GM12878 (cell line): ENCODE measurements at regions not wholly inside any gene's neighbourhood (a gene's known extent, or its start where the extent isn't known, plus 50 kb on each side); places are given as distances from the start of the nearest gene placed in this dataset.

Experiments used
- ATAC-seq: fragments of 200-7000 bp; cut with Tn5 transposase; 3 replicates; pipeline ENCODE4 v1.9.1; 2020; ENCODE audit warnings: mild to moderate bottlenecking, moderate library complexity
- BruUV-seq: library from RNA; stranded (reverse); fragments of 400-500 nt; replicated peaks from 2 replicates; lab custom pipeline; 2021; lab: Mats Ljungman, UMichigan
- CTCF ChIA-PET: fragments of 300-600 bp; sonication (Branson Sonifier 250); formaldehyde crosslinking; extraction: SDS; loops from one replicate; lab custom pipeline; 2021; ENCODE audit warnings: inconsistent platforms; lab: Yijun Ruan, JAX
- POLR2A ChIA-PET: fragments of 350-600 bp; formaldehyde crosslinking; extraction: SDS; loops from one replicate; lab custom pipeline; 2021; ENCODE audit warnings: inconsistent platforms; lab: Charles Lee
- RAD21 ChIA-PET: fragments of 300-600 bp; sonication (Branson Sonifier 250); formaldehyde crosslinking; loops from one replicate; lab custom pipeline; 2023; ENCODE audit warnings: antibody characterized with exemption; ENCODE audit not compliant: unreplicated experiment; lab: Charles Lee
- SMC1A ChIA-PET: fragments of 300-600 bp; sonication (Branson Sonifier 250); formaldehyde crosslinking; loops from one replicate; lab custom pipeline; 2023; ENCODE audit not compliant: unreplicated experiment, uncharacterized antibody; lab: Charles Lee
- DNase-seq: peaks from one replicate; pipeline ENCODE4 v3.0.0-alpha.2; 2011; ENCODE audit warnings: low read depth, low spot score
- FAIRE-seq: peaks from 3 replicates; lab custom pipeline; 2011; peaks lifted over from hg19 to GRCh38; lab: Jason Lieb, UNC
- H2AFZ ChIP-seq: 2 replicates; pipeline ENCODE4 v1.6.0; 2011; ENCODE audit warnings: low read depth, low read length, control low read depth; ENCODE audit not compliant: control insufficient read depth
- H3K27ac ChIP-seq: 2 replicates; pipeline ENCODE4 v1.5.1; 2011; ENCODE audit warnings: control low read depth; ENCODE audit not compliant: control insufficient read depth, insufficient read depth
- H3K27me3 ChIP-seq, 2 experiments: replicated peaks in 1 of 2; 2 replicates each; pipeline versions ENCODE4 v1.6.0 to v1.6.1; 2011; ENCODE audit warnings: low read length in 1 of 2; ENCODE audit not compliant: control insufficient read depth in 2 of 2, insufficient read depth in 2 of 2
- H3K36me3 ChIP-seq, 2 experiments: 2 replicates each; pipeline ENCODE4 v1.5.1; 2011; ENCODE audit warnings: low read length in 1 of 2; ENCODE audit not compliant: control insufficient read depth in 2 of 2, insufficient read depth in 2 of 2
- H3K4me1 ChIP-seq: 2 replicates; pipeline ENCODE4 v1.6.1; 2011; ENCODE audit warnings: mild to moderate bottlenecking, low read length, moderate library complexity, mixed read lengths; ENCODE audit not compliant: control insufficient read depth, insufficient read depth
- H3K4me2 ChIP-seq: 2 replicates; pipeline ENCODE4 v1.6.0; 2011; ENCODE audit warnings: control low read depth; ENCODE audit not compliant: control insufficient read depth, insufficient read depth
- H3K4me3 ChIP-seq: fragments of 200-600 bp; sonication (generic); 2 replicates; pipeline ENCODE4 v1.5.1; 2016
- H3K79me2 ChIP-seq: 2 replicates; pipeline ENCODE4 v1.6.0; 2011; ENCODE audit warnings: low read length; ENCODE audit not compliant: control insufficient read depth, insufficient read depth
- H3K9ac ChIP-seq: 2 replicates; pipeline ENCODE4 v1.8.0; 2011; ENCODE audit warnings: low read length, control low read depth, mixed read lengths; ENCODE audit not compliant: control insufficient read depth, insufficient read depth
- H3K9me3 ChIP-seq: replicated peaks from 3 replicates; pipeline ENCODE4 v1.5.1; 2011; ENCODE audit warnings: mild to moderate bottlenecking, low read length; ENCODE audit not compliant: control insufficient read depth, insufficient read depth
- H4K20me1 ChIP-seq: 2 replicates; pipeline ENCODE4 v1.6.0; 2011; ENCODE audit not compliant: control insufficient read depth, insufficient read depth
- BCL11A ChIP-seq: IDR thresholded peaks from 2 replicates; pipeline ENCODE4 v1.6.1; 2011; ENCODE audit warnings: low read depth, low read length
- GABPA ChIP-seq: IDR thresholded peaks from 2 replicates; pipeline ENCODE4 v1.6.1; 2014; ENCODE audit warnings: antibody characterized with exemption, low read depth, mild to moderate bottlenecking, inconsistent platforms
- JUNB ChIP-seq: IDR thresholded peaks from 2 replicates; pipeline ENCODE4 v1.6.1; 2016; ENCODE audit warnings: antibody characterized with exemption, mild to moderate bottlenecking
- JUND ChIP-seq: IDR thresholded peaks from 2 replicates; pipeline ENCODE4 v1.6.1; 2012; ENCODE audit warnings: low read depth, mild to moderate bottlenecking, low read length, improper control_type of control experiment, moderate library complexity
- MXI1 ChIP-seq: fragments of 150-350 bp; IDR thresholded peaks from 2 replicates; pipeline ENCODE4 v1.6.1; 2011; ENCODE audit warnings: low read depth, mild to moderate bottlenecking, inconsistent platforms, low read length, improper control_type of control experiment
- NBN ChIP-seq: fragments of 450-650 bp; IDR thresholded peaks from 2 replicates; pipeline ENCODE4 v1.6.1; 2016
- NFIC ChIP-seq: IDR thresholded peaks from 2 replicates; pipeline ENCODE4 v1.6.1; 2012; ENCODE audit warnings: low read depth, mild to moderate bottlenecking, inconsistent platforms, low read length, moderate library complexity
- RAD51 ChIP-seq: fragments of 450-650 bp; IDR thresholded peaks from 2 replicates; pipeline ENCODE4 v1.6.1; 2016; ENCODE audit warnings: moderate library complexity, mild to moderate bottlenecking, inconsistent platforms
- RB1 ChIP-seq: fragments of 450-650 bp; formaldehyde crosslinking; IDR thresholded peaks from 2 replicates; pipeline ENCODE4 v1.6.1; 2017; ENCODE audit warnings: mild to moderate bottlenecking, borderline replicate concordance
- SIX5 ChIP-seq: IDR thresholded peaks from 2 replicates; pipeline ENCODE4 v1.6.1; 2011; ENCODE audit warnings: mild to moderate bottlenecking, low read depth, low read length, moderate library complexity; ENCODE audit not compliant: severe bottlenecking
- USF1 ChIP-seq: IDR thresholded peaks from 2 replicates; pipeline ENCODE4 v1.6.1; 2011; ENCODE audit warnings: borderline replicate concordance, low read depth, mild to moderate bottlenecking, moderate library complexity, mixed read lengths, low read length; ENCODE audit not compliant: insufficient read depth; ENCODE audit errors: extremely low read length
- ZBTB4 ChIP-seq: fragments of 450-650 bp; formaldehyde crosslinking; IDR thresholded peaks from 2 replicates; pipeline ENCODE4 v1.4.0; 2022; ENCODE audit warnings: mild to moderate bottlenecking, moderate library complexity
- ZSCAN29 ChIP-seq: fragments of 450-650 bp; IDR thresholded peaks from 2 replicates; pipeline ENCODE4 v1.6.1; 2017; ENCODE audit warnings: mild to moderate bottlenecking, moderate library complexity
- WGBS: methylation state at CpG from one replicate; pipeline ENCODE4 v1.1.6; 2016; ENCODE audit warnings: low lambda C conversion rate; ENCODE audit not compliant: insufficient replicate concordance, insufficient coverage; ENCODE audit errors: missing lambda C conversion rate; 5-methylcytosine and 5-hydroxymethylcytosine counted together
- in situ Hi-C: fragments of 300-500 bp; cut with MboI; formaldehyde crosslinking; loops from 9 replicates; pipeline ENCODE4 v1.14.3; 2018; ENCODE audit warnings: mixed read lengths
- intact Hi-C: fragments of 100-400 bp; cut with micrococcal nuclease; formaldehyde crosslinking; loops from one replicate; pipeline ENCODE4 v1.14.2; 2022; ENCODE audit not compliant: unreplicated experiment
- TF ChIP-seq, protein P1 (sequence below): fragments of 450-650 bp; IDR thresholded peaks from 2 replicates; pipeline ENCODE4 v1.6.1; 2017; ENCODE audit warnings: mild to moderate bottlenecking, moderate library complexity

DNA sequence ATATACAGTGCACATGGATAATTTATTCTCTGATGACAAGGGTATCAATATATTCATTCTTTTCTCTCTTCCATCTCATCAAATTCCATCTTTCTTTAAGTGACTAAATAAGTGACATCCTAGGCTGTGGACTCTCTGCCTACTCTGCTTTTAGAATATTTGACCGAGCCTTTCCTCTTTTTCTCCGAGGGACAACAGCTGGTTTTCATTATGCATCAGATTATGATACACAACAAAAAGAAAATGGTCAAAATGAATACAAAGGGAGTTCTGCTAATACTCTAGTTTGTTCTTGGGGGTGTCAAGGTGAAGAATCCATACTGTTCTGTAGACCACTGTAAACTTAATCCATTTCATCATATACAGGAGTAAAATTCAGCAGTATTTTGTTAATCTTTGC, 942.6 kb downstream of the KCNJ2 start:
- no peak overlapping the region for H3K27ac ChIP-seq
- H3K4me3 ChIP-seq = no peak overlapping the region
- ChIA-PET RAD21 (no interaction called here), POLR2A (no interaction called here), SMC1A (no interaction called here), CTCF (no interaction called here)
- no peaks in the 10 kb centered on the region for H3K27me3 ChIP-seq
- FAIRE-seq (no peak), ATAC-seq (no peak), DNase-seq (no peak)
- no peaks in the 10 kb centered on the region for H3K9me3 ChIP-seq
- H3K79me2 ChIP-seq = no peaks in the 10 kb centered on the region
- intact Hi-C loops (no loop called here), in situ Hi-C loops (loop anchor here (25.0 kb wide), 1 partner anchor 1425 kb away; no protein-coding TSS in a partner anchor)
- WGBS = 2% methylated on average over 2 of the region's 2 CpGs
- no peak overlapping the region for H3K4me2 ChIP-seq
- H4K20me1 ChIP-seq = no peaks in the 10 kb centered on the region
- no TSS peak for BruUV-seq
- H3K36me3 ChIP-seq = no peaks in the 10 kb centered on the region
- H3K9ac ChIP-seq = no peak overlapping the region
- no peak overlapping the region for H2AFZ ChIP-seq
- H3K4me1 ChIP-seq = no peaks in the 10 kb centered on the region
- TF ChIP-seq SIX5 (no peak), NFIC (no peak), ZBTB4 (CRISPR knock-in tag) (no peak), USF1 (no peak), BCL11A (no peak), ZSCAN29 (no peak), MXI1 (no peak), GABPA (no peak), NBN (no peak), JUNB (no peak), RAD51 (no peak), RB1 (no peak), JUND (no peak)
- TF ChIP-seq, protein P1, sequence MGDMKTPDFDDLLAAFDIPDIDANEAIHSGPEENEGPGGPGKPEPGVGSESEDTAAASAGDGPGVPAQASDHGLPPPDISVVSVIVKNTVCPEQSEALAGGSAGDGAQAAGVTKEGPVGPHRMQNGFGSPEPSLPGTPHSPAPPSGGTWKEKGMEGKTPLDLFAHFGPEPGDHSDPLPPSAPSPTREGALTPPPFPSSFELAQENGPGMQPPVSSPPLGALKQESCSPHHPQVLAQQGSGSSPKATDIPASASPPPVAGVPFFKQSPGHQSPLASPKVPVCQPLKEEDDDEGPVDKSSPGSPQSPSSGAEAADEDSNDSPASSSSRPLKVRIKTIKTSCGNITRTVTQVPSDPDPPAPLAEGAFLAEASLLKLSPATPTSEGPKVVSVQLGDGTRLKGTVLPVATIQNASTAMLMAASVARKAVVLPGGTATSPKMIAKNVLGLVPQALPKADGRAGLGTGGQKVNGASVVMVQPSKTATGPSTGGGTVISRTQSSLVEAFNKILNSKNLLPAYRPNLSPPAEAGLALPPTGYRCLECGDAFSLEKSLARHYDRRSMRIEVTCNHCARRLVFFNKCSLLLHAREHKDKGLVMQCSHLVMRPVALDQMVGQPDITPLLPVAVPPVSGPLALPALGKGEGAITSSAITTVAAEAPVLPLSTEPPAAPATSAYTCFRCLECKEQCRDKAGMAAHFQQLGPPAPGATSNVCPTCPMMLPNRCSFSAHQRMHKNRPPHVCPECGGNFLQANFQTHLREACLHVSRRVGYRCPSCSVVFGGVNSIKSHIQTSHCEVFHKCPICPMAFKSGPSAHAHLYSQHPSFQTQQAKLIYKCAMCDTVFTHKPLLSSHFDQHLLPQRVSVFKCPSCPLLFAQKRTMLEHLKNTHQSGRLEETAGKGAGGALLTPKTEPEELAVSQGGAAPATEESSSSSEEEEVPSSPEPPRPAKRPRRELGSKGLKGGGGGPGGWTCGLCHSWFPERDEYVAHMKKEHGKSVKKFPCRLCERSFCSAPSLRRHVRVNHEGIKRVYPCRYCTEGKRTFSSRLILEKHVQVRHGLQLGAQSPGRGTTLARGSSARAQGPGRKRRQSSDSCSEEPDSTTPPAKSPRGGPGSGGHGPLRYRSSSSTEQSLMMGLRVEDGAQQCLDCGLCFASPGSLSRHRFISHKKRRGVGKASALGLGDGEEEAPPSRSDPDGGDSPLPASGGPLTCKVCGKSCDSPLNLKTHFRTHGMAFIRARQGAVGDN = no peak
